HG02623 (cell line): ENCODE measurements at regions not wholly inside any gene's neighbourhood (a gene's known extent, or its start where the extent isn't known, plus 50 kb on each side); places are given as distances from the start of the nearest gene placed in this dataset.

Experiments used
- ATAC-seq: cut with Tn5 transposase; IDR thresholded peaks from one replicate; pipeline ENCODE4 v1.9.1; 2021; ENCODE audit warnings: moderate library complexity; ENCODE audit not compliant: unreplicated experiment

- no peak for ATAC-seq
These were observed 229.3 kb downstream of the CDCA7 start for GRCh38 chr2:173584000-173584399.

- ATAC-seq: no peak
These were observed 230.2 kb downstream of the CDCA7 start for GRCh38 chr2:173584676-173585458.

- no peak for ATAC-seq
These were observed 234.3 kb downstream of the CDCA7 start for GRCh38 chr2:173588931-173589369.

DNA sequence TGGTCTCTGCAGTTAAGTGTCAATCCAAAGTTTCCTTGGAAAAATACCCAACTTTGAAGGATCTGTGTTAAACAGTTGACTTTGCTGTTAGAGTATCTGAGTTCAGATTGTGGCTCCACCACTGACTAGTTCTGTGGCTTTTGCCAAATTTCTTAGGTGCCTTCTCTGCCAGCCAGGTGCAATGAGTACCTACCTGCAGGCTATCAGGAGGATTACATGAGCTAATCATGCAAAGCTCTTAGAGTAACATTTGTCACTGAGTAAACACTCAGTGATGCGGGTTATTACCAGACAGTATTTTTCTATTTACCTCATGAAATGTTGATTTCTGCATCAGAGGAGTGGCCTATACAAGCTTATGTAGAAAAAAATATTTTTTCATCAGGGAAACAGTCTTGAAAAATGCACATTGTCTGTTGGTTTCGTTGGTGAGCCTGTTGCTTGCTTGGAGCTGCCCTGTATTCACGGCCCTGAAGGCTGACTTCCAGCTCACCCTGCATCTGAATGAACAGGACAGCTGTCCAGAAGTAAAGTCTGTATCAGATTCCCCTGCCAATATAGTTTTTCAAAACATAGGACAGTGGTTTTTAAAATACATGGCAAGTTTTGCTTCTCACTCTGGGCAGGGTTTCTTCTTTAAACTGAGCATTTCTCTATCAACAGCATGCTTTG, 235.1 kb downstream of the CDCA7 start:
- ATAC-seq: no peak

DNA sequence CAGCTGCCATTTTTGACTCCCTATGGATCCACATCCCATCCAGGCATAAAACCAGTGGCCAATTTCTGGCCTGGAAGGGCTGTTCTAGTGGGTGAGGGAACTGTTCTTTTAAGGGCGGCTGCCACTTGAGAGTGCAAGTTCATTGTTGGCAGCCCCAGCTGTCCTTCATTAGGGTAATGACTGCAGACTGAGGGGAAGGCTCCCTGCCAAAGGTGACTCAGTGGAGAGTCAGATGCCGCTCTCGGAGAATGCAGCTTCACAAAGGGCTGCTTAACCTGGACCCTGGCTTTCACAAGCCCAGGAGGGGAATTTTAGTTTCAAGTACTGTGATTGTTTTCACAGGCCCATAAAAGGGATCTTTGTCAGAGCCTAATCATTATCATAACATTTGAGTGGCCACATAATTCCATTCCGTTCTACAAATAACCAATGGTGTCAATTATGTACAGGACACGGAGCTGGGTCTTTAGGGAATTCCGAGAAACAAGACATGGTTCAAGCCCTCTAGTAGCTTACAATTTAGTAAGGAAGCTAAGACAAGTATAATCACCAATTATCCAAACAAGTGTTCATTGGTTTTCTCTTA, 235.7 kb downstream of the CDCA7 start:
- no peak for ATAC-seq

DNA sequence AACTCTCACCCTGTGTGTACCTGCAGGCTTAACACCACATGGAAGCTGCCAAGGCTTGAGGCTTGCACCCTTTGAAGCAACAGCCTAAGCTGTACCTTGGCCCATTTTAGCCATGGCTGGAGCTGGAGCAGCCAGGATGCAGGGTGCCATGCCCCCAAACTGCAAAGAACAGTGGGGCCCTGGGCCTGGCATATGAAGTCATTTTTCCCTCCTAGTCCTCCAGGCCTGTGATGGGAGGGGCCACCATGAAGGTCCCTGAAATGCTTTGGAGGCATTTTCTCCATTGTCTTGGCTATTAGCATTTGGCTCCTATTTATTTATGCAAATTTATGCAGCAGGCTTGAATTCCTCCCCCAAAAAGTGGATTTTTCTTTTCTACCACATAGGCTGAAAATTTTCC, 238.4 kb downstream of the CDCA7 start:
- no peak for ATAC-seq

DNA sequence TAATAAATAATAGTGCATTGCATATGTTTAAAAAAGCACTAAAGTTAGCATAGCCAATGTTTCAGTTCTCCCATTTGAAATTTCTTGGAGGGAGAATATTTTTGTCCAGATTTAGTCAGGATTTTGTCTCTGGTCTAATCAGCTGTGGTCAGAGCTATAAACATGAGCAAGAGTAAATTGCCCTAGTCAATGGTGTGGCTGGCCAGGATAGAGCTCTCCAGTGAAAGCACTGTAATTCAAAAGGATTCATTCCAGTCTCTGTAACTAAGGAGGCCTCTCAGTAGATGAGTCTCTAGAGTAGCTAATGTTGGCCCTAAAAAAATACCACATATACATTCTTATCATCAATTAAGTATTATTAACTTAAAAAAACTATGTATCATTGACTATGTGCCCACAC, 241.6 kb downstream of the CDCA7 start:
- no peak for ATAC-seq

- no peak for ATAC-seq
These were observed 243.9 kb downstream of the CDCA7 start for GRCh38 chr2:173598525-173598924.

DNA sequence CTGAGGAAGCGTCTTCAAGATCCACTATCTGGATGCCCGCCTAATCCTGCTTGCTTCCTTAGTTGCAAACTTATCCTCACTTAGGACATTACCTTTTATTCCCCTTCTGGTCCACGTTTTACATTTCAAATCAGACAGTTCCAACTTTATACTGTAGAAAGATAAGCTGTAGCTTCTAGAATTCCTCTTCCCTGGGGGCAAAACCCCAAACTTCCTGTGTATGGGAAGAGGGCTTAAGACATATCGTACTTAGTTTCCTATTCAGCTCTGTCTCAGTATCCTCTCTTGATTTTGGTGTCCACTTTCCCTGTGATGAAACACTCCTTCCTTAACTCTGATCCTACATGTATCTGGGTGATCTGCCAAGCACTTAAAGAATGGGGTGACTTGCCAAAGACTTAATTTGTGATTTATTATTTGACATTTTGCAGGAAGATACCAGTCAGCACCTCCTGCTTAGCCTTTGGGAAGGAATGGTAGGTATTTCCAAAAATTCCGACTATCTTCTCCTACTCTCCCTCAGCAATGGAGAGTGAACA, 245.2 kb downstream of the CDCA7 start:
- ATAC-seq: no peak

DNA sequence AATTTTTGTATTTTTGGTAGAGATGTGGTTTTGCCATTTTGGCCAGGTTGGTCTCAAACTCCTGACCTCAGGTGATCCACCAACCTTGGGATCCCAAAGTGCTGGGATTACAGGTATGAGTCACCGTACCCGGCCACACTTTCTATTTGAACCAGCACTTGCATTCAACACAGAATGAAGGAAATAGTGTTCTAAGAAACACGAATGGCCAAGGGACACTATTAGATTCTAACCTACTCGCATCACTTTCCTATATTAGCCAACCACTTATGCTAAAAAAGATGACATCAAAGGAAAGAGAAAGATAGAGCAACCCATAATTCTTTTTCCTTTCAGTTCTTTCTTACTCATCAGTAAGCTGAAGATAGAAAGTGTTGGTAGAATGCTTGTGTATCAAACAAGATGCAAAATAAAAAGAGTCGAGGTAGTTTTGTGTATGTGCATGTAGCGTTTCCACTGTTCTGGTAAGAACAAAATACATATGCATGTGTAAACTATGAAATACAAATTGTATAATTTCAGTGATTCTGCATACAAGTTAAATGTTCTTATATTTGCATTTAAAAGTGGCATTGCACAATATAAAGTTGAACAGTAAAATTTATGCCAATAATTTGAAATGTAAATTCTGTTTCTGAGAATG, 247.6 kb downstream of the CDCA7 start:
- no peak for ATAC-seq

- ATAC-seq: no peak
These were observed 251.3 kb downstream of the CDCA7 start for GRCh38 chr2:173605994-173606393.

DNA sequence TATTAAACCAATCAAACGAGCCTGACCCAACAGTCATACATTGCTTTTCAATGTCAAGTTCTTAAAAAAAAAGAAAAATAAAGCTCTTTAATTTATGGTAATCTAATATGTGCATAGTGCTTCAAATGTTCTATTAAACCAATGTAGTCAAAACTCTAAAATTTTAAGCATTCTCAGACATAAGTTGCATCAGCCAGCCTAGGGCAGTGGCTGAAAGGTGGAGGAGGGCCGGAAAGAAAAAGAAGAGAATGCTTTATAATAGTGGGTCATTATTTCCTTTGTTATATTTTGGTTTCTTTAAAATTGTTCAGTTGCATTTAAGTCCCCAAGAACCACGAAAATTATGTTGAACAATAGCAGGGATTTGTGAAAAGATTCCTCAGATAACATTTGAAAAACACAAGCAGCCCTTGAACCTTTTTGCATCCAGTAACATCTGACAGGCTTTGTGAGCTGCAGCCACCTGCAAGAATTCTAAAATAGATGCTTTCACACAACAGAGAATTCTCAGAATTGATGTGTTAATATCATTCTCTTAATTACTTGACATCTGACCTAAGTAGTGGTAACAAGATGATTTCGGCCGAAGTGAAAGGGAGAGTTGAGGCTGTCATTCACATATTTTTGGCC, 252.1 kb downstream of the CDCA7 start:
- no peak for ATAC-seq

GRCh38 chr2:173607606-173608311, 253.1 kb downstream of the CDCA7 start:
- no peak for ATAC-seq

GRCh38 chr2:173611121-173611520, 256.4 kb downstream of the CDCA7 start:
- ATAC-seq: no peak

DNA sequence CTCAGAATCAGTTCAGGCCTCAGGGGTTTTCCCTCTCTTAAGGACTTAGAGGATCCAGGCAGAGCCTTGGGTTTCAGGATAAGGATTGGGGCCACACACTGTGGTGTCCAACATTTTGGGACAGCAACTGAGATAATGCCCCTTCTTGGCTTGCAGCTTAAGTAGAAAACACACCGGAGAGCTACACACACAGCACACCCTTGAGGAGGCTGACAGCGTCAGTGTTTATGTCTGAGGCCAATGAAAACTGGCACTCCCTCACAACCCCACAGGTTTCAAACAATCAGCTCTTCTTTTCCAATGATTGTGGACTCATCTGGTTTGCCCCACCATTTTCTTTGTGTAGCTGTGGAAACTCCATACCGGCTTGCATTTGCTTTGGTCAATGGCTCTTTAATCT, 257.7 kb downstream of the CDCA7 start:
- ATAC-seq: no peak

DNA sequence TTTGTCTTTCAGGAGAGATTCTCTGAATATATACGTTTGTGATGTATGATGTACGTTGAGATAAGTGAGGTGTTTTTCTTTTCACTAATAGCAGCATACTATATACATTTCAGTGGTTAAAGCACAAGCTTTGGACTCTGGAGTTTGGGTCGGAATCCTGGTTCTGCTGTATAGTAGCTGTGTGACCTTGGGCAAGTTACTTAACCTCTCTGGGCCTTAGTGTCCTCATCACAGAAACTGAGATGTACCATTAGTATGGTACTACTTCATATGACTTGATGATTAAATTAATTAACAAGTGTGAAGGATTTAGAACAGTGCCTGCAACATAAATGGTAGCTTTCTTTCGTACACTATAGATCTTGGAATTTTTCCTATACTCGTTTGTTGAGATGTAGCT, 258.7 kb downstream of the CDCA7 start:
- no peak for ATAC-seq

GRCh38 chr2:173614265-173614930, 259.7 kb downstream of the CDCA7 start:
- no peak for ATAC-seq

- no peak for ATAC-seq
These were observed 269.0 kb downstream of the CDCA7 start for GRCh38 chr2:173623438-173624319.

DNA sequence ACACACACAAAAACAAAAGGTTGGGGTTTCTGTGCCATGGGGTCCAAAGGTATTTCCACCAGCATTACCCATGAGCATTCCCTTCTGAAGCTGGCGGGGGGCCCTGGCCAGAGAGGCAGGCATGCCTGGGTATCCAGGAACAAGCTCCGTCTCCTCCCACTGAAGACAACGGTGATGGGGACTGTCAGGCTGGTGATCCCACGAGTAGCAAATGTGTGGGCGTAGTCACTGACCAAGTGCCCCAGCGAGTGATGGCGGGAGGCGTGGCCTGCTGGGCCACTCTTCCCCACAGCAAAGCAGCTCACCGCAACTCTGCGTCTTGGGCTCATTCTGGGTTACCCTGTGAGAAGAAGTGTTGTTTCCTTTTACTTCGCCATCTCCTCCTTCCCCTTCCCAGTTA, 270.6 kb downstream of the CDCA7 start:
- no peak for ATAC-seq
